GM10847 (cell line): ENCODE measurements at regions not wholly inside any gene's neighbourhood (a gene's known extent, or its start where the extent isn't known, plus 50 kb on each side); places are given as distances from the start of the nearest gene placed in this dataset.

Experiments used
- POLR2A ChIP-seq: IDR thresholded peaks from 2 replicates; pipeline ENCODE4 v1.6.1; 2011; ENCODE audit not compliant: insufficient read length; ENCODE audit errors: extremely low read depth

DNA sequence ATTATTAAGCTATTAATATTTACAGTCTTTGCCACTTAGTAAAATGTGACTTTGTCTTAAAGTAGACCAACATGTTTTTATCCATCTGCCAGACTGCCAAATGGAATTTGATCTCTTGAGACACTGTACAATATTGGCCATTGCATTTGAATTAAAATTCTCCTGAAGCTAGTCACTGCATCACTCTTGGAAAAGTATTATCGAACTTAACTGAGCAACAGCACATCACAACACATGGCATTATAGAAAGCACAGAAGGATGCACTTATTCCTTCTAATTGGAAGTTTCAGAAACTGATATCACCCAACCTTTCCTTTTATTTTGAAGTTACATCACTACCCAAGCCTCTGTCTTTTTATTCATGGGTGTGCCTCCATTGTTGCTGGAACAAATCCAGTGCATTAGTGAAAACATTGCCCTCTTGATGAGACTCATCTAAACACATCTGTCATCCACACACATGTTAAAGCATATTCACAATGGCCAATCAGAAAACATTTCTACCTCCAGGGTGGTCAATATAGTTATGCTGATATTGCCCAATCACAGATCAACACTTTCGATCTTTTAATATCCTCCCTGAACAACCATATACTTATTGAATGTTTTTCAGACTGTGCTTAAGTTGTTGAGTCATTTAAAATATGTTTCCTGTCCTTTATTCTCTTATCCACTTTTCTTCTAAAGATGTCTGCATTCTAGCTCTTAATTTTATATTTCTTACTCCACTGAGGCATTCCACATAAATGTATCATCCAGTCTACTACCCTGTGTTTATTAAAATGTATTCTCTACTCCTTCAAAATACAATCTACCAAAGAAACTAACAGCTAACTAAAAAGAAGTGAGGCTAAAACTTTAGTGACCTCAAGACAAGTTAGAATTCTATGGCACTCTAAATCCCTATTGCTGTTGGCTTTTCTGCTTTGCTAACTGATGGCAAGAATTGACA, 535.0 kb downstream of the RFPL4B start:
- TF ChIP-seq POLR2A: no peak

DNA sequence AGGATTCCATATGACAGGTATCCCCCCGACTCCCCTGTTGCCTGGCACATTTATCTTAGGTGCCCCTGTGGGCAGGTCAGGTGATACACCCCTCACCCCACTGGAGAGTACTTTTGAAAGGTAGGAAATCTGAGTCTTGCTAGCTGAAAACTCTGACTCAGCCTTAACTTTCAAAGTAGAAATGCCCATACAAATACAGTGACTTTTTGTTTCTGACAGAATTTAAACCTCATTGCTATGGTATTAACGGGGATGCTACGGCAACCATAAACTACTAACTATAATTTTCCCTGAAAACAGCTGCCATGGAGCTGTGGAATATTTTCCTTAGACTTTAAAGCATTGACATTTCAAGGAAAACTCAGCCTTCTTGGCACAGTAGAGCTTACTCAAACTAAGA, 536.0 kb downstream of the RFPL4B start:
- no peak for TF ChIP-seq POLR2A

DNA sequence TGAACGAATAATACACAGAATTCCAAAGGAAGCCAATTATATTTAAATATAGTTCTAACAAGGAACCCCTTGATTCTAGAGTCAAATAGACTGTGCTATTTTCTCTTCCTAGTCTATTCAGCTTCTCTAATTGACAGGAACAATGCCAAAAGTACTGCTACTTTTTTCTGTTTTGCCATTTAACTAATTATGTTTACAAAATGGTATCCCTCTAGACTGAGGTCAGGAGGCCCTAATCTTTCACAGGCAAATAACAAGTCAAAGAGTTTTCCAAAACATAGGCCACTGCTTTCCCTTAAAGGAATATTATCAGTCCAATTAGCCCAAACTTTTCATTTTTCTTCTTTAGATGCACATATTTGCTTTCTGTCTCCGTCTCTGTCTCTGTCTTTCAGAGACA, 539.3 kb downstream of the RFPL4B start:
- TF ChIP-seq POLR2A: no peak

GRCh38 chr6:112899541-112899940, 552.4 kb downstream of the RFPL4B start:
- TF ChIP-seq POLR2A: no peak

GRCh38 chr6:112903361-112903760, 556.2 kb downstream of the RFPL4B start:
- TF ChIP-seq POLR2A: no peak

DNA sequence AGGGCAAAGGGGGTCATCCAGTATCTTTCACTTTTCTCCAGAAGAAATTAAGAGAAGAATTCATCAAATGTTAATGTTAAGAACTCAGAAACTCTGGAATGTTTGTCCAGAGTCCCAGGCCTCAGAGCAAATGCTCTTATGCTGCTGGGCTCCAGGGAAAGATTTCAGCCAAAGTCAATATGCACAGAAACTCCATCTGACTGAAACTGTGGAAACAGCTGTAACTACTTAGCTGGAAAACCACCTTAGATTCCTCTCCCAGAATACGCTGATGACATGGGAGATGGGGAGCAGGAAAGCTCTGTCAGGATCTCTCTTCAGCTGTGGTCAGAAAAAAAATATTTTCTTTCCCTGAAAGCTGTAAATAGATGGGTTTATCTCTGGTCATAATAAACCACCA, 559.6 kb downstream of the RFPL4B start:
- no peak for TF ChIP-seq POLR2A

- no peak for TF ChIP-seq POLR2A
These were observed 562.7 kb downstream of the RFPL4B start for GRCh38 chr6:112909781-112910180.

GRCh38 chr6:112910256-112910655, 563.1 kb downstream of the RFPL4B start:
- TF ChIP-seq POLR2A: no peak

GRCh38 chr6:112911959-112912358, 564.8 kb downstream of the RFPL4B start:
- TF ChIP-seq POLR2A: no peak

- TF ChIP-seq POLR2A: no peak
These were observed 565.4 kb downstream of the RFPL4B start for GRCh38 chr6:112912416-112913101.

DNA sequence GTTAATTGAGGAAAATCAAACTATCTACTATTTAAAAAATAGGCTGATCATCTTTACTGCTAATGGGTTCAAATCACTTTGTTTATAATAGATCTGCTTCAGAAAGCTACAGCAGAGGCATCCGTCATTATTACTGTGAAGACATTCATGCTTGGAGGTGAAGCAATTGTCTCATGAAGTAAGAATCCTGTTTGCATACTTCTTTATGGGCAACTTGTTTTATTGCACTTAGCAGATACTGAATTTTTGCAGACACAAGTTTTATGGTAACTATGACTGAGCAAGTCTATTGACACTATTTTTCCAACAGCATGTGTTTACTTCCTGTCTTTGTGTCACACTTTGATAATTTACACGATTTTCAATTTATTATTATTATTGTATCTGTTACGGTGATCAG, 573.9 kb downstream of the RFPL4B start:
- no peak for TF ChIP-seq POLR2A

DNA sequence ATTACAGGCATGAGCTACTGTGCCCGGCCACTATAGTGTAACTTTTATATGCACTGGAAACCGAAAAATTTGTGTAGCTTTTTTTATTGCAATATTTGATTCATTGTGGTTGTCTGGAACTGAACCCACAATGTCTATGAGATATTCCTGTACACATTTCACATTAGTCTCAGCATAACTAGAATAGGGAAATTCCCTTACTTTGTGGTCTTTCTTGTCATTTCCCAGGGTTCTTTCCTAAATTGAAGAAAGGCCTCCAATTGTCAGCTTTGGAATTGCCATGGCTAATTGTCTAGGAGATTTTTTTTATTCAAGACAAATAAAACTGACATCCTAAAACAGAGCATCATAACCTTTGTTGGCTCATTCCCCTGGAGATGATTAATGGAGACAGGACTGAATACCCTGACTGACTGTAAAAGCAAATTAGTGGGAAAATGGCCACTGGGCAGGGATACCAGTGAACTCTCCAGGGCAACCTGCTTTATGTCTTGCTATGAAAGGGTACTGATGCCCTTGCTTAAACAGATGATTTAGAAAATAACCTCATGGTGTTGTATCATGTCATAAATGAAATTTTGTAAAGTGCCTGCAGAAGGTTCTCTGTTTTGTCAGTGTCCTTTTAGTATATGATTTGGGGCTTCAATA, 576.9 kb downstream of the RFPL4B start:
- no peak for TF ChIP-seq POLR2A

DNA sequence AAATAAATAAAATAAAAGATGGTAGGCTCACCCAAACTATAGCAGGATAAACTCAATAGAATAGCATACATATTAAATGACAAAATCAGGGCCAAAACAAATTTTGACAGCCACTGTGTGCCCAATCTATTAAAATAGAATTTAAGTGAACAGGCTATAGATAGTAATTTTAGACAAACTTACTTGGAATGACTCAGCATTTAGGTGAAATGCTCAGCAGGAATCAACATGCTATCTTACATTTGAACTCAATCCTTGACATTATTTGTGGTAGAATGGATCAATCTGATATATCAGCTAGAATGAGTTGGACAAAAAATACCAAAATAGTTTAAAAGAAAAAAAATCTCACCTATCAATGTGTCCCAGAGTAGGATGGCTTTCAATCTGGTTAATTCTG, 578.6 kb downstream of the RFPL4B start:
- no peak for TF ChIP-seq POLR2A

- no peak for TF ChIP-seq POLR2A
These were observed 580.7 kb downstream of the RFPL4B start for GRCh38 chr6:112927641-112928320.

DNA sequence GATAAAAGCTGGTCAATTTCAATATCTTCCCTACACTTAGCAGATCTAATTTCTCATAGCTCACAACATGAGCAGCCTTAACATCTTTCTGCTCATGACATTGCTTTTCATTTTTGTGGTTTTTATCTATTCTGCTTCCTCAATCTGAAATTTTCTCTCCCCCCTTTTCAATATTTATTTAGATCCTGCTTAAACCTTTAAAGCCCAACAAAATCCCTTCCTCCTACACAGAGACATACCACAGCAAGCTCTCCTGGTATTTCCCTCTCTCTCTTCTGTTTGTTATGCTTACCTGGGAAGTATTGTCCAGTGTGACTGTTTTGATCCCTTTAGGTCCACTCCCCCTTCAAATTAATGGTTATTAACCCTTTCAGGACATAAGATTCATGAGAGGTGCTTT, 582.5 kb downstream of the RFPL4B start:
- TF ChIP-seq POLR2A: no peak
